Fibroblast of pulmonary artery (primary cell): ENCODE measurements at regions not wholly inside any gene's neighbourhood (a gene's known extent, or its start where the extent isn't known, plus 50 kb on each side); places are given as distances from the start of the nearest gene placed in this dataset.
A peak's percentile ranks its signal among the peaks of the same experiment; 100 is the strongest.

Experiments
- DNase-seq: peaks from one replicate; pipeline ENCODE4 v3.0.0-alpha.2; 2010; ENCODE audit warnings: low read depth
- H3K4me3 ChIP-seq: replicated peaks from 2 replicates; pipeline ENCODE4 v1.5.1; 2011; ENCODE audit warnings: low read depth, mild to moderate bottlenecking, control low read depth, low read length, moderate library complexity
- TF ChIP-seq, protein P1 (sequence below): IDR thresholded peaks from 2 replicates; pipeline ENCODE4 v1.5.1; 2011; ENCODE audit warnings: mild to moderate bottlenecking, control low read depth, low read length, inconsistent platforms; ENCODE audit errors: missing control alignments

DNA sequence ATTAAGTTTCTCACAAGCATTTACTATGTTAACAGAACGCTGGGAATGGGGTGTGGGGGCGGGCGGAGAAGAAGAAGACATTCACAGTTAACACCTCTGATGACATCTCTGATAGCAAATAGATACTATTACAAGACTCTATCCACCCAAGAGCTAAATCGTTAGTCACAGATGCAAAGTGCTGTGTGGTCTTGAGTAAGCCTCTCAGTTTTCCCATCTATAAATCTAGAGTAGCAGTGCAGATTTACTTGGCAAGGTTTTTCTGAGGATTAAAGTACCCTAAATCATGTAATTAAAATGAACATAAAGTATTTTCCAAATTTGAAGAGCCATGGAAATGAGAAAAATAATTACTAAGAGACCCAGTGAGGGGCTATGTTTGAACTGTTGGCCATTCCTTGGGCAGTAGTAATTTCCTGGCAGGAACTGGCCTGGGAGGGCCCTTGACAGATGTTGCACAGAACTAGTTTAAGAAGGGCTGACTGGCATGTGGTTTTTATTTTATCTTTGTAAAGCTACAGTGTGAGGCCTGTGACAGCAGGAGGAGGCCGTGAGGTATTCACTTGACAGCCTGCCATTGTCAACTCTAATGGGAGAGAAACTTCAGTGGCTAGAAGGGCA is 58.7 kb upstream of the APOBEC4 start:
- no peak overlapping the region for H3K4me3 ChIP-seq
- DNase-seq = peak; percentile 65
- TF ChIP-seq, protein P1, sequence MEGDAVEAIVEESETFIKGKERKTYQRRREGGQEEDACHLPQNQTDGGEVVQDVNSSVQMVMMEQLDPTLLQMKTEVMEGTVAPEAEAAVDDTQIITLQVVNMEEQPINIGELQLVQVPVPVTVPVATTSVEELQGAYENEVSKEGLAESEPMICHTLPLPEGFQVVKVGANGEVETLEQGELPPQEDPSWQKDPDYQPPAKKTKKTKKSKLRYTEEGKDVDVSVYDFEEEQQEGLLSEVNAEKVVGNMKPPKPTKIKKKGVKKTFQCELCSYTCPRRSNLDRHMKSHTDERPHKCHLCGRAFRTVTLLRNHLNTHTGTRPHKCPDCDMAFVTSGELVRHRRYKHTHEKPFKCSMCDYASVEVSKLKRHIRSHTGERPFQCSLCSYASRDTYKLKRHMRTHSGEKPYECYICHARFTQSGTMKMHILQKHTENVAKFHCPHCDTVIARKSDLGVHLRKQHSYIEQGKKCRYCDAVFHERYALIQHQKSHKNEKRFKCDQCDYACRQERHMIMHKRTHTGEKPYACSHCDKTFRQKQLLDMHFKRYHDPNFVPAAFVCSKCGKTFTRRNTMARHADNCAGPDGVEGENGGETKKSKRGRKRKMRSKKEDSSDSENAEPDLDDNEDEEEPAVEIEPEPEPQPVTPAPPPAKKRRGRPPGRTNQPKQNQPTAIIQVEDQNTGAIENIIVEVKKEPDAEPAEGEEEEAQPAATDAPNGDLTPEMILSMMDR = peak; percentile 15

DNA sequence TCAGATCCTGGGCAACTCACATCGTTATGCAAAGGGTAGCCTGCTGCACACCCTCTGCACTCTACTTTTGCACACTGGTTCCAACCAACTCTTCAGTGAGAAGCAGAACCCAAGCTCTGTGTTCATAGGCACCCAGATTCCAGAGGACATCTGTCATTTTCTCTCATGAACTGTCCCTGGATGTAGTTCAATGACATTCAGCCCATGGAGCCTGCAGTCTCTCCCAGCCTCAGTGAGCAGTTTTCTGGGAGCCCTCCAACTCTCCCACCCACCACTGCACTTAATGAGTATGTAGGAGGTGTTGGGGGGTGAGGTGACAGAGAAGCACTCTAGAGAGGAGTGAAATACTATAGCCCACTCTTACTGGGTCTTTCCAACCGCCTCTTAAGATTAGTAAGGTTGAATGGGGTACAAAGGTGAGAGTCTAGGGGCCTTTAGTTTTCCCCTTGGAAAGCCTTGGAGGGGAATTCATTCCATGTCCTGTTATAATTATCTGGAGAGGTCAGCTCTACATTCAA is 58.1 kb upstream of the APOBEC4 start:
- H3K4me3 ChIP-seq = no peak overlapping the region
- TF ChIP-seq, protein P1 = no peak
- no peak for DNase-seq

DNA sequence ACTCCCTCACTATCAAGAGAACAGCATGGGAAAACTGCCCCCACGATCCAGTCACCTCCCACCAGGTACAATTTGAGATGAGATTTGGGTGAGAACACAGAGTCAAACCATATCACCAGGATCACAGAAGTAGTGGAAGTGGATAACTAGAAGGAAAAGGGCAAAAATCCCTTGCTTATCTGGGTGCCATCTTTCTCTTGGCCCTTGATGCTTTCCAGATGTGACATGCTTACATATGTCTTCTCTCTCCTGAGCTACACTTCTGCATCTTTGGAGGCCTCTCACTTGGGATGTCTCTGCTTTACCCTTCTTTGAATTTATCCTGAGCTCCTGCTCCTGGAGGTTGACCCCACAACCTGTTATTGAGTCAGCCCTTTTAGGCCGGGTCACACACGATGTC is 57.6 kb upstream of the APOBEC4 start:
- TF ChIP-seq, protein P1 = no peak

DNA sequence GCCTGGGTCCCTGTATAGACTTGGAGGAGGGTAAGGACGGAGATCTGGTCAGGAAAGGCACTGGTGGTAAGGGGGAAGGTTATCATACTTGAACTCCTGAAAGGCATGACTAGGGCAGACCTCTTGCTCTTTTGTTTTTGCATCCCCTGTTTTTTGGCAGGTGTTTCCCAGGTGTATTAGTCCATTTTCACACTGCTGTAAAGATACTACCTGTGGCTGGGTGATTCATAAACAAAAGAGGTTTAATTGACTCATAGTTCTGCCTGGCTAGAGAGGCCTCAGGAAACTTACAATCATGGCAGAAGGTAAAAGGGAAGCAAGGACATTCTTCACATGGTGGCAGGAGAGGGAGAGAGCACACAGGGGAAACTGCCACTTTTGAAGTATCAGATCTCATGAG is 57.2 kb upstream of the APOBEC4 start:
- DNase-seq = no peak
- H3K4me3 ChIP-seq = no peak overlapping the region
- TF ChIP-seq, protein P1 = no peak

More for the DNA sequence above, 57.6 kb upstream of the APOBEC4 start:
- DNase-seq = no peak
- no peak overlapping the region for H3K4me3 ChIP-seq

DNA sequence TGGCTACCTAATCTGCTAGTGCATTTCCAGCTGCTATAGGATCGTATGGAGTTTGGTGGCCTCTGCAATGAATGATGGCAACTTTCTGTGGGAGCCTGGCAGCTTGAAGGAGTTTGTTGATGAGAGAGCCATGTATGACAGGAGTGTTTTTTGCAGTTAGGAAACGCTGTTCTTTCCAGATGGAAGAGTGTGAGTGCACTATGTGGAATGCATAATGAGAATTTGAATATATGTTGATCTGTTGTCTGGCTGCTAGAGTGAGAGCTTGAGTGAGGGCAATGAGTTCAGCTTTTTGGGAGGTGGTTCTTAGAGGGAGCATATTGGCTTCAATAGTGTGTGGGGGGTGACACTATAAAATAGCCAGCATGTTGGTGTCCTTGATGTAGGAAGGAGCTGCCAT is 51.0 kb upstream of the APOBEC4 start:
- DNase-seq = no peak
- TF ChIP-seq, protein P1 = no peak
- H3K4me3 ChIP-seq = no peak overlapping the region
